ENCODE measurements at regions not wholly inside any gene's neighbourhood (a gene's known extent, or its start where the extent isn't known, plus 50 kb on each side); places are given as distances from the start of the nearest gene placed in this dataset.

- no peak overlapping the region for H3K4me3 ChIP-seq (ENCODE audit: low read length)
- no peak for TF ChIP-seq CTCF (conservative IDR thresholded peaks at IDR 0.05; ENCODE audit: low read depth, low read length)
- no peak for DNase-seq (ENCODE audit: low read depth)
Measured at GRCh38 chr3:118782755-118783202, 251.9 kb downstream of the IGSF11 start.

GRCh38 chr3:118785415-118785814 is 249.2 kb downstream of the IGSF11 start:
- DNase-seq (ENCODE audit: low read depth): no peak
- H3K4me3 ChIP-seq (ENCODE audit: low read length): no peak overlapping the region
- TF ChIP-seq CTCF (conservative IDR thresholded peaks at IDR 0.05; ENCODE audit: low read depth, low read length): no peak

GRCh38 chr3:118791246-118791645 is 243.4 kb downstream of the IGSF11 start:
- no peak for TF ChIP-seq CTCF (conservative IDR thresholded peaks at IDR 0.05; ENCODE audit: low read depth, low read length)
- H3K4me3 ChIP-seq (ENCODE audit: low read length): no peak overlapping the region

GRCh38 chr3:118792191-118792590 is 242.5 kb downstream of the IGSF11 start:
- TF ChIP-seq CTCF (conservative IDR thresholded peaks at IDR 0.05; ENCODE audit: low read depth, low read length): no peak
- no peak for DNase-seq (ENCODE audit: low read depth)
- H3K4me3 ChIP-seq (ENCODE audit: low read length): no peak overlapping the region

More at GRCh38 chr3:118791246-118791645, 243.4 kb downstream of the IGSF11 start:
- DNase-seq (ENCODE audit: low read depth): no peak

GRCh38 chr3:118793176-118793575 is 241.5 kb downstream of the IGSF11 start:
- DNase-seq (ENCODE audit: low read depth): no peak
- H3K4me3 ChIP-seq (ENCODE audit: low read length): no peak overlapping the region
- no peak for TF ChIP-seq CTCF (conservative IDR thresholded peaks at IDR 0.05; ENCODE audit: low read depth, low read length)

- H3K4me3 ChIP-seq (ENCODE audit: low read length): no peak overlapping the region
- no peak for TF ChIP-seq CTCF (conservative IDR thresholded peaks at IDR 0.05; ENCODE audit: low read depth, low read length)
- no peak for DNase-seq (ENCODE audit: low read depth)
Measured at GRCh38 chr3:118799303-118799702, 235.3 kb downstream of the IGSF11 start.

GRCh38 chr3:118801899-118802298 is 232.7 kb downstream of the IGSF11 start:
- no peak for DNase-seq (ENCODE audit: low read depth)
- no peak overlapping the region for H3K4me3 ChIP-seq (ENCODE audit: low read length)
- no peak for TF ChIP-seq CTCF (conservative IDR thresholded peaks at IDR 0.05; ENCODE audit: low read depth, low read length)
